Hepatocyte (in vitro differentiated cells): ENCODE measurements at regions not wholly inside any gene's neighbourhood (a gene's known extent, or its start where the extent isn't known, plus 50 kb on each side); places are given as distances from the start of the nearest gene placed in this dataset.

Experiments used
- DNase-seq: peaks from one replicate; pipeline ENCODE4 v3.0.0-alpha.2; 2016; ENCODE audit warnings: low spot score
- H2AFZ ChIP-seq: fragments of 200-600 bp; sonication (generic); 2 replicates; pipeline ENCODE4 v1.6.0; 2016; ENCODE audit warnings: antibody characterized with exemption, mild to moderate bottlenecking
- H3K27ac ChIP-seq: fragments of 200-600 bp; sonication (generic); 2 replicates; pipeline ENCODE4 v1.5.1; 2016; ENCODE audit warnings: mild to moderate bottlenecking
- H3K27me3 ChIP-seq: fragments of 200-600 bp; sonication (generic); 2 replicates; pipeline ENCODE4 v1.6.1; 2016
- H3K36me3 ChIP-seq: fragments of 200-600 bp; sonication (generic); replicated peaks from 2 replicates; pipeline ENCODE4 v1.5.1; 2016; ENCODE audit warnings: low read depth; ENCODE audit not compliant: insufficient read depth
- H3K4me1 ChIP-seq: fragments of 200-600 bp; sonication (generic); 2 replicates; pipeline ENCODE4 v1.5.1; 2016; ENCODE audit warnings: mild to moderate bottlenecking, moderate library complexity; ENCODE audit not compliant: insufficient read depth
- H3K4me2 ChIP-seq: fragments of 200-600 bp; sonication (generic); 2 replicates; pipeline ENCODE4 v1.6.0; 2016
- H3K4me3 ChIP-seq: fragments of 200-600 bp; sonication (generic); 2 replicates; pipeline ENCODE4 v1.5.1; 2016; ENCODE audit warnings: mild to moderate bottlenecking
- H3K79me2 ChIP-seq: fragments of 200-600 bp; sonication (generic); 2 replicates; pipeline ENCODE4 v1.6.0; 2017; ENCODE audit warnings: mild to moderate bottlenecking
- H3K9me2 ChIP-seq: fragments of 200-600 bp; sonication (generic); replicated peaks from 2 replicates; pipeline ENCODE4 v1.6.0; 2017; ENCODE audit warnings: mild to moderate bottlenecking; ENCODE audit not compliant: insufficient read depth
- H3K9me3 ChIP-seq: fragments of 200-600 bp; sonication (generic); 2 replicates; pipeline ENCODE4 v1.5.1; 2016; ENCODE audit warnings: low read depth, mild to moderate bottlenecking
- H4K20me1 ChIP-seq: fragments of 200-600 bp; sonication (generic); 2 replicates; pipeline ENCODE4 v1.6.0; 2016; ENCODE audit warnings: mild to moderate bottlenecking; ENCODE audit not compliant: insufficient read depth, poor library complexity, severe bottlenecking
- CTCF ChIP-seq: fragments of 200-600 bp; sonication (generic); IDR thresholded peaks from 2 replicates; pipeline ENCODE4 v1.5.1; 2016; ENCODE audit warnings: antibody characterized with exemption, mild to moderate bottlenecking; ENCODE audit not compliant: poor library complexity
- EZH2 ChIP-seq: fragments of 200-600 bp; sonication (generic); IDR thresholded peaks from 2 replicates; pipeline ENCODE4 v1.6.1; 2016; ENCODE audit warnings: antibody characterized with exemption, mild to moderate bottlenecking, borderline replicate concordance
- EZH2phosphoT487 ChIP-seq: fragments of 200-600 bp; sonication (generic); IDR thresholded peaks from one replicate; pipeline ENCODE4 v1.6.1; 2018; ENCODE audit warnings: antibody characterized with exemption, mild to moderate bottlenecking, low read depth, moderate library complexity; ENCODE audit not compliant: unreplicated experiment, severe bottlenecking
- WGBS: methylation state at CpG from one replicate; pipeline ENCODE4 v1.1.6; 2016; ENCODE audit warnings: low lambda C conversion rate; ENCODE audit errors: missing lambda C conversion rate; 5-methylcytosine and 5-hydroxymethylcytosine counted together

- no peaks in the 10 kb centered on the region for H3K9me3 ChIP-seq
- H2AFZ ChIP-seq, result no peak overlapping the region
- no peaks in the 10 kb centered on the region for H3K27me3 ChIP-seq
- no peaks in the 10 kb centered on the region for H3K36me3 ChIP-seq
- TF ChIP-seq EZH2phosphoT487, result no peak
- no peak for TF ChIP-seq EZH2
- no peak for TF ChIP-seq CTCF
- no peaks in the 10 kb centered on the region for H3K4me1 ChIP-seq
- no peak overlapping the region for H3K4me3 ChIP-seq
- H3K79me2 ChIP-seq, result no peaks in the 10 kb centered on the region
- H3K27ac ChIP-seq, result no peak overlapping the region
- DNase-seq, result no peak
- H4K20me1 ChIP-seq, result no peaks in the 10 kb centered on the region
- no peak overlapping the region for H3K4me2 ChIP-seq
- 97% methylated on average over 4 of the region's 4 CpGs for WGBS
- no peaks in the 10 kb centered on the region for H3K9me2 ChIP-seq
Measured at GRCh38 chr6:137545073-137545472, 50.9 kb upstream of the OLIG3 start.

- whole genome bisulfite sequencing, result 52% methylated on average over 1 of the region's 1 CpG
- H4K20me1 ChIP-seq, result no peaks in the 10 kb centered on the region
- no peaks in the 10 kb centered on the region for H3K79me2 ChIP-seq
- no peak overlapping the region for H3K4me2 ChIP-seq
- H3K27me3 ChIP-seq, result no peaks in the 10 kb centered on the region
- H3K4me1 ChIP-seq, result no peaks in the 10 kb centered on the region
- H3K9me2 ChIP-seq, result no peaks in the 10 kb centered on the region
- no peak for DNase-seq
- H3K4me3 ChIP-seq, result no peak overlapping the region
- H3K27ac ChIP-seq, result no peak overlapping the region
- no peaks in the 10 kb centered on the region for H3K36me3 ChIP-seq
- TF ChIP-seq CTCF, result no peak
- no peak for TF ChIP-seq EZH2phosphoT487
- TF ChIP-seq EZH2, result no peak
- no peak overlapping the region for H2AFZ ChIP-seq
- no peaks in the 10 kb centered on the region for H3K9me3 ChIP-seq
Measured at GRCh38 chr6:137547186-137547585, 53.0 kb upstream of the OLIG3 start.

- H2AFZ ChIP-seq, result no peak overlapping the region
- H3K4me3 ChIP-seq, result no peak overlapping the region
- no peak for TF ChIP-seq EZH2phosphoT487
- TF ChIP-seq EZH2, result no peak
- TF ChIP-seq CTCF, result no peak
- H3K27me3 ChIP-seq, result no peaks in the 10 kb centered on the region
- no peaks in the 10 kb centered on the region for H3K4me1 ChIP-seq
- no peaks in the 10 kb centered on the region for H3K36me3 ChIP-seq
- DNase-seq, result no peak
- H3K4me2 ChIP-seq, result no peak overlapping the region
- no peak overlapping the region for H3K27ac ChIP-seq
- H3K9me2 ChIP-seq, result no peaks in the 10 kb centered on the region
- 59% methylated on average over 1 of the region's 1 CpG for WGBS
- H4K20me1 ChIP-seq, result no peaks in the 10 kb centered on the region
- no peaks in the 10 kb centered on the region for H3K9me3 ChIP-seq
- H3K79me2 ChIP-seq, result no peaks in the 10 kb centered on the region
Measured at GRCh38 chr6:137547601-137548000, 53.4 kb upstream of the OLIG3 start.

GRCh38 chr6:137549106-137549505 is 54.9 kb upstream of the OLIG3 start:
- no peaks in the 10 kb centered on the region for H3K9me3 ChIP-seq
- H4K20me1 ChIP-seq, result no peaks in the 10 kb centered on the region
- no peaks in the 10 kb centered on the region for H3K9me2 ChIP-seq
- no peaks in the 10 kb centered on the region for H3K27me3 ChIP-seq
- H3K36me3 ChIP-seq, result no peaks in the 10 kb centered on the region
- WGBS, result 62% methylated on average over 2 of the region's 2 CpGs
- no peak for DNase-seq
- H3K4me1 ChIP-seq, result no peaks in the 10 kb centered on the region
- H2AFZ ChIP-seq, result no peak overlapping the region
- no peak overlapping the region for H3K4me2 ChIP-seq
- no peaks in the 10 kb centered on the region for H3K79me2 ChIP-seq
- no peak overlapping the region for H3K4me3 ChIP-seq
- TF ChIP-seq EZH2, result no peak
- no peak overlapping the region for H3K27ac ChIP-seq
